OCI-LY3 (cell line): ENCODE measurements at regions not wholly inside any gene's neighbourhood (a gene's known extent, or its start where the extent isn't known, plus 50 kb on each side); places are given as distances from the start of the nearest gene placed in this dataset.

Source experiments
- CTCF ChIP-seq: fragments of 200-600, 300-600 bp; sonication (generic); IDR thresholded peaks from 2 replicates; pipeline ENCODE4 v1.5.1; 2014; ENCODE audit warnings: antibody characterized with exemption, low read length, low read depth
- EZH2phosphoT487 ChIP-seq: fragments of 200-600 bp; shearing (Covaris generic); IDR thresholded peaks from 2 replicates; pipeline ENCODE4 v1.6.1; 2018; ENCODE audit warnings: antibody characterized with exemption, mixed run types, low read depth

GRCh38 chr22:49087716-49088601, 739.7 kb downstream of the BRD1 start:
- TF ChIP-seq CTCF (no peak), EZH2phosphoT487 (no peak)
